ENCODE measurements at regions not wholly inside any gene's neighbourhood (a gene's known extent, or its start where the extent isn't known, plus 50 kb on each side); places are given as distances from the start of the nearest gene placed in this dataset.
"Not testable (repeated sequence)": the region's sequence is repeated elsewhere in the genome, so short reads cannot be mapped to it uniquely, and the experiment has no call there.

DNA sequence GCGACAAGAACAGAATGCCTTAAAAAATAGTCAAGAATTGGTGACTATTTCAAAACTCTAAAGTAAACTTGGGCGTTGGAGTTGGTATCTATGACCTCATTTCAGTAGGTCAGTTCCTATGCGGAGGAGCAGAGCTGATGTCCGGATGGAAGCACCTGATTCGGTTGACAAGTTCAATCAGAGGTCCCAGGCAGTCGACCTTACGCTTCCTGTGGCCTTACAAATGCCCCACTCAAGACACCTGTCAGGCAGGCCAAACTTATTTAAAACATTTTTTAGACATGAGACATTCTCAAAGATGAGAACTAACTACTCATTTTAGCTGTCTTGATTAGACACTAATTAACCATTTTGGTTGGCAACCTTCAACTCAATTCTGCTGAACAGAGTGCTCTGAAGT, 137.7 kb upstream of the ADAMTS3 start:
- no peak overlapping the region for H3K4me3 Mint-ChIP-seq
- intact Hi-C loops (cut with micrococcal nuclease) = no loop called here

DNA sequence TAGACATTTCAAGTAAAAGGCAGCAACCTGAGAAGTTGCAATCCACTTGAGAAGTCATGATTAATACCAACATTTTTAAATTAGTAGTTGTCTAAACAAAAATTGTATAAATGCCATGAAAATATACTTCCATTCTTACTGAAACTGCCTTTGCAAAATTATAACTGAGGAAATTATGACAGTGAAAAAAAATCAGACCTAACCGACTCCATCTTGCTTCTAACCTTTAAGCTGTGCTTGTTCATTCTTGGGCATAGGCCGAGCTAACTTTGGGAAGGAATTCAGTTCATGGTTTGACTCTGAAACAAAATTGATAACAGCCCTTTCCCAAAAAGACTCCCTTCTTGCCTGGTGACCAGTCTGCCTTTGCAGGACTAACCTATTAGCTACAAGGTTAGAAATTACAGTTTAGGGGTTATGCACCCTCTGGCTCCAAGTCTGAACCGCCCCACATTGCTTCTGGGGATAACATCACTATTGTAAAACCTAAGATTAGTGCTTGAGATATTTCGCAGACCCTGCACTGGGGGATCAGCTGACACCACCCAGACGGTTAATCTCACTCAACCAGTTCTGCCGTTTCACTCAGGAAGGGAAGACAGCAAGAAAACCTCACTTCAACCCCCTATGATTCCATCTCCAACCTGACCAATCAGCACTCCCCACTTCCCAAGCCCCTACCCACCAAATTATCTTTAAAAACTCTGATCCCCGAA, 136.1 kb upstream of the ADAMTS3 start:
- H3K4me3 Mint-ChIP-seq; H3K27me3 ChIP-seq (ENCODE audit: insufficient read depth, low read length); CTCF ChIA-PET (ENCODE audit: partially characterized antibody); H3K36me3 ChIP-seq (ENCODE audit: insufficient read depth, low read length); H3K27ac ChIP-seq (ENCODE audit: low read depth, low read length); H3K27ac Mint-ChIP-seq; DNase-seq; H3K4me3 ChIP-seq (ENCODE audit: low read length in 2 of 2); H3K9me3 ChIP-seq (ENCODE audit: control insufficient read depth in 1 of 2, low read length in 2 of 2); POLR2A ChIA-PET (ENCODE audit: partially characterized antibody); H3K4me1 Mint-ChIP-seq; H3K27me3 Mint-ChIP-seq; H3K9me3 Mint-ChIP-seq; H3K4me1 ChIP-seq (ENCODE audit: insufficient read depth, low read length); H3K36me3 Mint-ChIP-seq: not testable (repeated sequence)
- intact Hi-C loops (cut with micrococcal nuclease) = loop anchor here (5.0 kb wide), 1 partner anchor 437 kb away; no protein-coding TSS in a partner anchor

More for the DNA sequence above, 137.7 kb upstream of the ADAMTS3 start:
- Histone ChIP-seq H3K4me3 (ENCODE audit: low read length in 2 of 2) (no peak overlapping the region), H3K4me1 (ENCODE audit: insufficient read depth, low read length) (no peaks in the 10 kb centered on the region), H3K36me3 (ENCODE audit: insufficient read depth, low read length) (no peaks in the 10 kb centered on the region), H3K27me3 (ENCODE audit: insufficient read depth, low read length) (no peaks in the 10 kb centered on the region), H3K27ac (ENCODE audit: low read depth, low read length) (no peak overlapping the region), H3K9me3 (ENCODE audit: control insufficient read depth in 1 of 2, low read length in 2 of 2) (no peaks in the 10 kb centered on the region)
- no peak overlapping the region for H3K27ac Mint-ChIP-seq
- no peak for DNase-seq
- POLR2A ChIA-PET (ENCODE audit: partially characterized antibody) = no interaction called here
- no peaks in the 10 kb centered on the region for H3K9me3 Mint-ChIP-seq
- no peaks in the 10 kb centered on the region for H3K4me1 Mint-ChIP-seq
- CTCF ChIA-PET (ENCODE audit: partially characterized antibody) = no interaction called here
- peaks cover 0 to 3% of the 10 kb centered on the region in 2 donors for H3K27me3 Mint-ChIP-seq
- H3K36me3 Mint-ChIP-seq = no peaks in the 10 kb centered on the region

DNA sequence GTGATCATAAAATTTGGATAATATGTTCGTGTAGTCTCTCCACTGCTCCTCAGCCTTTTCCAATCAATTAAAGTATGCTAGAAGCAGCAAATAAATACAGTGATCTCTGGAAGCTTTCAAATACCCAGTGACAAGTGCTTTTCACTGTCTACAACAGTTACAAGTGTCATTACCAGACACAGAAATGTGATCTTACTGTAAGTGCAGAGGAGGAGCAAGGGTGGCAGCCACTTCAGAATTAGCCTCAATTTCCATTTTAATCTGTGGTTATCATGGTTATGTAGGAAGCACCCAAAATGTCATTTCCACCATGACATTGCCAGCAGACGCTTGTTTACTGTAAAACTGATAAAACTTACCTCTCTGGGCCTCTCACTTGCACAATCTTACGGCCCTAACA, 133.9 kb upstream of the ADAMTS3 start:
- no peak overlapping the region for H3K27ac ChIP-seq (ENCODE audit: low read depth, low read length)
- ChIA-PET POLR2A (ENCODE audit: partially characterized antibody) (no interaction called here), CTCF (ENCODE audit: partially characterized antibody) (no interaction called here)
- H3K9me3 ChIP-seq (ENCODE audit: control insufficient read depth in 1 of 2, low read length in 2 of 2) = no peaks in the 10 kb centered on the region
- H3K4me1 Mint-ChIP-seq = no peaks in the 10 kb centered on the region
- no peak overlapping the region for H3K27ac Mint-ChIP-seq
- H3K27me3 Mint-ChIP-seq = peaks cover 0 to 3% of the 10 kb centered on the region in 2 donors
- no peaks in the 10 kb centered on the region for H3K27me3 ChIP-seq (ENCODE audit: insufficient read depth, low read length)
- no peaks in the 10 kb centered on the region for H3K36me3 ChIP-seq (ENCODE audit: insufficient read depth, low read length)
- no peak overlapping the region for H3K4me3 ChIP-seq (ENCODE audit: low read length in 2 of 2)
- no peaks in the 10 kb centered on the region for H3K9me3 Mint-ChIP-seq
- intact Hi-C loops (cut with micrococcal nuclease) = loop anchor here (1.0 to 5.0 kb wide), 2 partner anchors 439 to 743 kb away; no protein-coding TSS in a partner anchor
- no peak overlapping the region for H3K4me3 Mint-ChIP-seq
- DNase-seq = no peak
- no peaks in the 10 kb centered on the region for H3K36me3 Mint-ChIP-seq
- no peaks in the 10 kb centered on the region for H3K4me1 ChIP-seq (ENCODE audit: insufficient read depth, low read length)

DNA sequence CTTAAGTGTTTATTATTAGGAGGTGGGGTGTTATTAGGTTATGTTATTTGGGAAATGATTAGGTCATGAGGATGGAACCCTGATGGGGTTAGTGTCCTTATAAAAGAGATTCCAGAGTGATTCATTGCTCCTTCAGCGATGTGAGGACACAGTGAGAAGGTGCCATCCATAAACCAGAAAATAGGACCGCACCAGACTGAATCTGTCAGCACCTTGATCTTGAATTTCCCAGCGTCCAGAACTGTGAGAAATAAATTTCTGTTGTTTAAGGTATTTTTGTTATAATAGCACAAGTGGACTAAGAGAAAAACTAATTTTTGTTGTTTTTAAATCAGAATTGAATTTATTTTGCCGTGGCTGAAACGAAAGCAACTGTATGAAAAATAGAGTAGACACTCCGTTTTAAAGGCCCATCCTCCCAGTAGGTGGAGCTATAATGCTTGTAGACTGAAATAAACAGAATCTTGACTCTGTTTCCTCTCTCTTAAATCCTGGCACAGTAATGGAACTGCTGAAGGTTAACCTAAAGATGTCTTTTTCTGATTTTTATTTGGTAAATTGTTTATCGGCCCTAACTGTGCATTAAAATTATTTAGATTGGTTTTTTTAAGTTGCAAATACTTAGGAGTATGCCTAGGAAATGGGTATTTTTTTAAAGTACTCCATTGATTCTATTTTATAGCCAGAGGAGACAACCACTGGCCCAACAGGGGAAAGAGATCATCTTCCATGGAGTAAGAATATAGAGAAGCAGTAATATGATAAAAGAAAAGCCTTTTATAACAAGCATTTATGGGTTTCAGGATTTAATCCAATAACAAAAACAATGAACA, 133.2 kb upstream of the ADAMTS3 start:
- no peaks in the 10 kb centered on the region for H3K36me3 ChIP-seq (ENCODE audit: insufficient read depth, low read length)
- Mint-ChIP-seq H3K36me3 (no peaks in the 10 kb centered on the region), H3K27me3 (peaks cover 0 to 3% of the 10 kb centered on the region in 2 donors), H3K27ac (peak overlapping the region in 4 of 7 donors; percentile 15 to 85 (median 53)), H3K4me1 (no peaks in the 10 kb centered on the region), H3K4me3 (peak overlapping the region; percentile 73 to 84 (median 81)), H3K9me3 (no peaks in the 10 kb centered on the region)
- POLR2A ChIA-PET (ENCODE audit: partially characterized antibody) = no interaction called here
- no peaks in the 10 kb centered on the region for H3K9me3 ChIP-seq (ENCODE audit: control insufficient read depth in 1 of 2, low read length in 2 of 2)
- H3K27ac ChIP-seq (ENCODE audit: low read depth, low read length) = no peak overlapping the region
- H3K4me1 ChIP-seq (ENCODE audit: insufficient read depth, low read length) = no peaks in the 10 kb centered on the region
- DNase-seq = peak in 4 of 5 donors; percentile 12 to 27 (median 26)
- CTCF ChIA-PET (ENCODE audit: partially characterized antibody) = no interaction called here
- H3K4me3 ChIP-seq (ENCODE audit: low read length in 2 of 2) = peak overlapping the region in 1 of 2 donors; percentile 34
- intact Hi-C loops (cut with micrococcal nuclease) = loop anchor here (1.0 to 5.0 kb wide), 2 partner anchors 440 to 744 kb away; no protein-coding TSS in a partner anchor
- H3K27me3 ChIP-seq (ENCODE audit: insufficient read depth, low read length) = no peaks in the 10 kb centered on the region

DNA sequence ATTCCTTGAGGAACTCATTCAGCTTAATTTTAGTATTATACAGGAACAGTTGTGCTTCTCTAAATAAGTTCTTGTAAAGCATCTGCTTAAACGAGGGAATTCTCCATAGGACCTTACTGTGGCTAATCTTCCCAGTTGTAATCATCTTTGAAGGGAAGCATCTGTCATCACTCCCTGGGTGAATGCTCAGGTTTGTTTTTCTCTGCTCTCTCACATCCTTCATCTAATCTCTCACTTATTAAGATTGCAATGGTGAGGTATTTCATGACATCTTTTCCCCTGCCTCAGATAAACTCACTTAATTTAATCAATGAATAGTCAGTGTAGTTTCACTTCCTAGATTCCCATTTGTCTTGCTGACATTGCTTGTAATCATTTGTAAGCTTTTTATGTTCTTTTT, 121.8 kb upstream of the ADAMTS3 start:
- Histone ChIP-seq H3K4me1 (ENCODE audit: insufficient read depth, low read length) (no peaks in the 10 kb centered on the region), H3K9me3 (ENCODE audit: control insufficient read depth in 1 of 2, low read length in 2 of 2) (no peaks in the 10 kb centered on the region), H3K36me3 (ENCODE audit: insufficient read depth, low read length) (no peaks in the 10 kb centered on the region), H3K27me3 (ENCODE audit: insufficient read depth, low read length) (no peaks in the 10 kb centered on the region), H3K4me3 (ENCODE audit: low read length in 2 of 2) (no peak overlapping the region), H3K27ac (ENCODE audit: low read depth, low read length) (no peak overlapping the region)
- intact Hi-C loops (cut with micrococcal nuclease) = no loop called here
- Mint-ChIP-seq H3K36me3 (no peaks in the 10 kb centered on the region), H3K27ac (no peak overlapping the region), H3K4me1 (no peaks in the 10 kb centered on the region), H3K9me3 (peaks cover 0 to 3% (median 0%) of the 10 kb centered on the region in 8 donors), H3K4me3 (no peak overlapping the region), H3K27me3 (no peaks in the 10 kb centered on the region)
- no peak for DNase-seq
- POLR2A ChIA-PET (ENCODE audit: partially characterized antibody) = no interaction called here
- CTCF ChIA-PET (ENCODE audit: partially characterized antibody) = no interaction called here

DNA sequence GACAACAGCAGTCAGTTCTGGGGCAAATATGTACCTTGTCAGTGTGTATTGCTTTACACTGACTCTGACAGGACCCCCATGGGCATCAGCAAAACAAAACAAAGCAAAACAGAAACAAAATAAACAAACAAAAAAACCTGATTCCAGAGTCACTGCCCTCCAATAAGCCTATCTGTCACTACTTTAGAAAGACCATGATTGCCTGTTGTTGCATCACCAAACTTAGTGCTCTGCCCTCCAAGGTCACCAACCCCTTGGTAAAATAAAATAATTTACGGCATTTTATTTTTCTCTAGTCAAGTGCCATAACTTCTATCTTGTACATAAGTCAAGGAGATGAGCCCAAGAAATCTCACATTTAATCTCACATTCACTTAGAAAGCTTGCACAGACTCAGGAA, 120.9 kb upstream of the ADAMTS3 start:
- Mint-ChIP-seq H3K9me3 (peaks cover 0 to 4% (median 0%) of the 10 kb centered on the region in 8 donors), H3K27me3 (no peaks in the 10 kb centered on the region), H3K36me3 (no peaks in the 10 kb centered on the region), H3K4me3 (no peak overlapping the region), H3K27ac (no peak overlapping the region), H3K4me1 (no peaks in the 10 kb centered on the region)
- Histone ChIP-seq H3K4me3 (ENCODE audit: low read length in 2 of 2) (no peak overlapping the region), H3K27me3 (ENCODE audit: insufficient read depth, low read length) (no peaks in the 10 kb centered on the region), H3K36me3 (ENCODE audit: insufficient read depth, low read length) (no peaks in the 10 kb centered on the region), H3K9me3 (ENCODE audit: control insufficient read depth in 1 of 2, low read length in 2 of 2) (no peaks in the 10 kb centered on the region), H3K4me1 (ENCODE audit: insufficient read depth, low read length) (no peaks in the 10 kb centered on the region), H3K27ac (ENCODE audit: low read depth, low read length) (no peak overlapping the region)
- intact Hi-C loops (cut with micrococcal nuclease) = no loop called here
- ChIA-PET CTCF (ENCODE audit: partially characterized antibody) (no interaction called here), POLR2A (ENCODE audit: partially characterized antibody) (no interaction called here)
- no peak for DNase-seq

DNA sequence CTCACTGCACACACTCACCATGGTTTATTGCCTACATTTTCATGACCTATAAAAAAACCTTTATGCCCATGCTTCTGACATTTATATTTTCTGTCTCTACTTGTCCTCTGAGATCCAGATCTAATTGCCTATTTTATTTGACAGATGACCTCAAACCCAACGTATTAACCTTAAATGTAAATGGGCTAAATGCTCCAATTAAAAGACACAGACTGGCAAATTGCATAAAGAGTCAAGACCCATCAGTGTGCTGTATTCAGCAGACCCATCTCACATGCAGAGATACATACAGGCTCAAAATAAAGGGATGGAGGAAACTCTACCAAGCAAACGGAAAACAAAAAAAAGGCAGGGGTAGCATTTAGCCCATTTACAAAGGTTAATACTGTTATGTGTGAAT, 117.4 kb upstream of the ADAMTS3 start:
- peaks cover 0 to 12% (median 1%) of the 10 kb centered on the region in 8 donors for H3K9me3 Mint-ChIP-seq
- H3K27me3 ChIP-seq (ENCODE audit: insufficient read depth, low read length); DNase-seq; H3K27me3 Mint-ChIP-seq; H3K4me3 Mint-ChIP-seq; H3K36me3 ChIP-seq (ENCODE audit: insufficient read depth, low read length); H3K4me1 ChIP-seq (ENCODE audit: insufficient read depth, low read length); H3K9me3 ChIP-seq (ENCODE audit: control insufficient read depth in 1 of 2, low read length in 2 of 2); H3K27ac ChIP-seq (ENCODE audit: low read depth, low read length); H3K27ac Mint-ChIP-seq; H3K4me3 ChIP-seq (ENCODE audit: low read length in 2 of 2); intact Hi-C loops (cut with micrococcal nuclease); H3K36me3 Mint-ChIP-seq; H3K4me1 Mint-ChIP-seq; POLR2A ChIA-PET (ENCODE audit: partially characterized antibody); CTCF ChIA-PET (ENCODE audit: partially characterized antibody): not testable (repeated sequence)

Data from CD4-positive, alpha-beta memory T cell (primary cell).